K562 (cell line): ENCODE measurements at regions not wholly inside any gene's neighbourhood (a gene's known extent, or its start where the extent isn't known, plus 50 kb on each side); places are given as distances from the start of the nearest gene placed in this dataset.

Experiments
- HCFC1 ChIP-seq: IDR thresholded peaks from 2 replicates; pipeline ENCODE4 v1.6.1; 2012; ENCODE audit warnings: low read depth, low read length, improper control_type of control experiment
- MAX ChIP-seq: sonication (generic); formaldehyde crosslinking; IDR thresholded peaks from 2 replicates; pipeline ENCODE4 v1.9.0; 2022; ENCODE audit warnings: mild to moderate bottlenecking, missing genetic modification reagents
- MYBL2 ChIP-seq, 2 experiments: fragments of 450-650 bp in 1 of 2; sonication (generic) in 1 of 2; formaldehyde crosslinking in 1 of 2; IDR thresholded peaks; 2 replicates each; pipeline versions ENCODE4 v1.6.1 to v1.8.1; 2017 to 2022; ENCODE audit warnings: borderline replicate concordance in 1 of 2, inconsistent platforms in 1 of 2, low read depth in 1 of 2, mild to moderate bottlenecking in 1 of 2, missing genetic modification reagents in 1 of 2, moderate library complexity in 1 of 2
- NCOA6 ChIP-seq: fragments of 450-650 bp; IDR thresholded peaks from 2 replicates; pipeline ENCODE4 v1.6.1; 2017; ENCODE audit warnings: mild to moderate bottlenecking
- NUFIP1 ChIP-seq: fragments of 450-650 bp; IDR thresholded peaks from 2 replicates; pipeline ENCODE4 v1.6.1; 2018; ENCODE audit not compliant: partially characterized antibody
- RFX7 ChIP-seq: fragments of 250-450 bp; sonication (Bioruptor Pico); IDR thresholded peaks from 2 replicates; pipeline ENCODE4 v1.5.1; 2021; ENCODE audit warnings: mild to moderate bottlenecking
- SOX6 ChIP-seq: fragments of 450-650 bp; IDR thresholded peaks from 2 replicates; pipeline ENCODE4 v1.6.1; 2014; ENCODE audit warnings: mild to moderate bottlenecking
- TGIF2 ChIP-seq: sonication (generic); formaldehyde crosslinking; IDR thresholded peaks from 2 replicates; pipeline ENCODE4 v1.8.1; 2022; ENCODE audit warnings: mild to moderate bottlenecking, missing genetic modification reagents, moderate library complexity
- THAP12 ChIP-seq: fragments of 250-450 bp; sonication (Bioruptor Pico); IDR thresholded peaks from 2 replicates; pipeline ENCODE4 v1.9.0; 2021; ENCODE audit warnings: mild to moderate bottlenecking, inconsistent platforms
- U2AF2 ChIP-seq: fragments of 200-400 bp; formaldehyde crosslinking; optimal IDR thresholded peaks from 2 replicates; pipeline ENCODE3; 2017; ENCODE audit warnings: low read depth, mild to moderate bottlenecking, low read length
- ZNF165 ChIP-seq: fragments of 250-450 bp; sonication (Bioruptor Pico); IDR thresholded peaks from 2 replicates; pipeline ENCODE4 v1.4.0; 2020; ENCODE audit warnings: borderline replicate concordance
- ZNF316 ChIP-seq: fragments of 450-650 bp; IDR thresholded peaks from 2 replicates; pipeline ENCODE4 v1.6.1; 2016
- ZNF512 ChIP-seq: IDR thresholded peaks from 2 replicates; pipeline ENCODE4 v1.6.1; 2016; ENCODE audit warnings: missing genetic modification characterization, missing compliant biosample characterization

- no peak for TF ChIP-seq ZNF512
- TF ChIP-seq ZNF165 (CRISPR knock-in tag): no peak
- TF ChIP-seq THAP12 (CRISPR knock-in tag): no peak
- no peak for TF ChIP-seq HCFC1
- no peak for TF ChIP-seq U2AF2
- no peak for TF ChIP-seq NUFIP1
- no peak for TF ChIP-seq MAX (CRISPR knock-in tag)
- TF ChIP-seq MYBL2 (IDR thresholded peaks at IDR 0.05; ENCODE audit: low read depth): no peak
- no peak for TF ChIP-seq MYBL2 (CRISPR knock-in tag; IDR thresholded peaks at IDR 0.05; ENCODE audit: borderline replicate concordance)
- TF ChIP-seq RFX7 (CRISPR knock-in tag): no peak
- no peak for TF ChIP-seq NCOA6
- TF ChIP-seq TGIF2 (CRISPR knock-in tag): no peak
- no peak for TF ChIP-seq SOX6
- no peak for TF ChIP-seq ZNF316
Observed at GRCh38 chr6:137683916-137684315, 183.1 kb upstream of the TNFAIP3 start (continued).
